ENCODE measurements at regions not wholly inside any gene's neighbourhood (a gene's known extent, or its start where the extent isn't known, plus 50 kb on each side); places are given as distances from the start of the nearest gene placed in this dataset.

GRCh38 chr6:27770724-27771123 lies 141.5 kb downstream of the OR2B2 start:
- TF ChIP-seq CTCF (IDR thresholded peaks at IDR 0.05 in 8 of 11, conservative IDR thresholded peaks at IDR 0.05 in 3 of 11) = no peak
- TF ChIP-seq POLR2AphosphoS5 (IDR thresholded peaks at IDR 0.05) = no peak
